ENCODE measurements at regions not wholly inside any gene's neighbourhood (a gene's known extent, or its start where the extent isn't known, plus 50 kb on each side); places are given as distances from the start of the nearest gene placed in this dataset.
"Not testable (repeated sequence)": the region's sequence is repeated elsewhere in the genome, so short reads cannot be mapped to it uniquely, and the experiment has no call there.

DNA sequence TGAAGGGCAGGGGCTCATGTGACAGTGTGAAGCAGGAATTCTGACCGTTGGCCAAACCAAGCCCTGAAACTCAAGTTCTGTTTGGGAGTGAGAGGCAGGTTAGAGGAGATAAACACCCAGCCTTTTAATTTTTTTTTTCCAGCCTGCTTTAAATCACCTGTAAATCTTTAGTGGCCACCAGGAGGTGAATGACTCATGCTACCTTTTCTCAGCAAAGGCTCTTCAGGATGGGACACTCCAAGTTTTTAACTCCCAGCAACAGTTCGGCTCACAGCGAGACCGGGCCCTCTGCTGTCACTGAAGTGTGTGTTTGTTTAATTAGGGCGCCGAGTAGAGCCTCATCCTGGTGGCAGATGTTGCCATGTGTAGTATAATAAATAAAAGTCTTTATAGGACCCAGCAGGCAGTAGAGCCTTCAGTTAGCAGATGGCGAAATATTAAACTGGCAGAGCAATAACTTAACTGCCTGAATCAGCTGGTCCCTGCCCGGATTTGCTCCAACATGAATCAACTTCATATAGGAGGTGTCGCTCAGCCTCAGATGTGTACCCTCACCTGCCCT is 180.3 kb downstream of the NPIPA7 start:
- TF ChIP-seq, protein P1, sequence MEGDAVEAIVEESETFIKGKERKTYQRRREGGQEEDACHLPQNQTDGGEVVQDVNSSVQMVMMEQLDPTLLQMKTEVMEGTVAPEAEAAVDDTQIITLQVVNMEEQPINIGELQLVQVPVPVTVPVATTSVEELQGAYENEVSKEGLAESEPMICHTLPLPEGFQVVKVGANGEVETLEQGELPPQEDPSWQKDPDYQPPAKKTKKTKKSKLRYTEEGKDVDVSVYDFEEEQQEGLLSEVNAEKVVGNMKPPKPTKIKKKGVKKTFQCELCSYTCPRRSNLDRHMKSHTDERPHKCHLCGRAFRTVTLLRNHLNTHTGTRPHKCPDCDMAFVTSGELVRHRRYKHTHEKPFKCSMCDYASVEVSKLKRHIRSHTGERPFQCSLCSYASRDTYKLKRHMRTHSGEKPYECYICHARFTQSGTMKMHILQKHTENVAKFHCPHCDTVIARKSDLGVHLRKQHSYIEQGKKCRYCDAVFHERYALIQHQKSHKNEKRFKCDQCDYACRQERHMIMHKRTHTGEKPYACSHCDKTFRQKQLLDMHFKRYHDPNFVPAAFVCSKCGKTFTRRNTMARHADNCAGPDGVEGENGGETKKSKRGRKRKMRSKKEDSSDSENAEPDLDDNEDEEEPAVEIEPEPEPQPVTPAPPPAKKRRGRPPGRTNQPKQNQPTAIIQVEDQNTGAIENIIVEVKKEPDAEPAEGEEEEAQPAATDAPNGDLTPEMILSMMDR (IDR thresholded peaks at IDR 0.05), result not testable (repeated sequence)
- not testable (repeated sequence) for TF ChIP-seq POLR2A (IDR thresholded peaks at IDR 0.05)
